ENCODE measurements at regions not wholly inside any gene's neighbourhood (a gene's known extent, or its start where the extent isn't known, plus 50 kb on each side); places are given as distances from the start of the nearest gene placed in this dataset.

DNA sequence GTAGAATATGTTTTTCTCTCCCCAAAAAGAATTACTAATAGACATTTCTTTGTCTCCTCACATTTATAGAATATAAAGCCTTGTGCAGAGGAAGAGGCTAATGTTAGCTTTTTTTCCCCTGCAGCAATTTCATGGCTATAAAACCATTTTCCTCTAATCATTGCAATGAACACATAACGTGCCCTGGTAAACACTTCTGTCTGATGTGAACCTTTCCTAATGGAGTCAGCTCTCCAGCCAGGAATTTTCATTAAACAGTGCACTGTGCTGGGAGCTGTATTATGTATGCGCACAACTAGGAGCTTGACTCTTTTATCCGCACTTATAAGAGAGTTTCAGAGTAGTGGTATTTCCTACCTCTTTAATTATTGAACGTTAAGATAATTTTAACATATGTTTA is 63.9 kb upstream of the SPATS2L start:
- Histone ChIP-seq H4K20me1 (ENCODE audit: control insufficient read depth, insufficient read depth, low read length, poor library complexity, severe bottlenecking) (no peaks in the 10 kb centered on the region), H2AFZ (ENCODE audit: insufficient read depth, low read depth, low read length, poor library complexity, severe bottlenecking) (no peak overlapping the region), H3K4me3 (ENCODE audit: control extremely low read depth in 1 of 5, extremely low read depth in 1 of 5, insufficient read depth in 1 of 5, low read depth in 2 of 5, low read length in 4 of 5) (no peak overlapping the region), H3K27ac (ENCODE audit: low read length in 2 of 2) (no peak overlapping the region), H3K79me2 (ENCODE audit: control insufficient read depth, insufficient read depth, low read length) (no peaks in the 10 kb centered on the region), H3K27me3 (replicated peaks in 1 of 4; ENCODE audit: control extremely low read depth in 1 of 4, control insufficient read depth in 3 of 4, insufficient read depth in 4 of 4, low read length in 3 of 4) (no peaks in the 10 kb centered on the region), H3K4me1 (ENCODE audit: control insufficient read depth in 2 of 2, insufficient read depth in 2 of 2, low read length in 2 of 2) (no peaks in the 10 kb centered on the region), H3K9me3 (ENCODE audit: control extremely low read depth in 1 of 3, control insufficient read depth in 2 of 3, insufficient read depth in 1 of 3, low read length in 2 of 3) (no peaks in the 10 kb centered on the region), H3K36me3 (replicated peaks in 1 of 2; ENCODE audit: control extremely low read depth in 1 of 2, control insufficient read depth in 1 of 2, extremely low read depth in 1 of 2, insufficient read depth in 2 of 2, low read length in 1 of 2) (no peaks in the 10 kb centered on the region), H3K9ac (ENCODE audit: low read length) (no peak overlapping the region), H3K4me2 (replicated peaks; ENCODE audit: low read depth, low read length, poor library complexity, severe bottlenecking) (no peak overlapping the region)
- POLR2A ChIA-PET, result no interaction called here
- DNase-seq (no peak), ATAC-seq (ENCODE audit: low read depth) (no peak)
- intact Hi-C loops (cut with micrococcal nuclease), result no loop called here
- Mint-ChIP-seq H3K27ac (no peak overlapping the region), H3K4me3 (no peak overlapping the region), H3K4me1 (no peaks in the 10 kb centered on the region), H3K27me3 (peaks cover 14% of the 10 kb centered on the region), H3K9me3 (ENCODE audit: insufficient read depth) (no peaks in the 10 kb centered on the region)
- TF ChIP-seq, protein P1, sequence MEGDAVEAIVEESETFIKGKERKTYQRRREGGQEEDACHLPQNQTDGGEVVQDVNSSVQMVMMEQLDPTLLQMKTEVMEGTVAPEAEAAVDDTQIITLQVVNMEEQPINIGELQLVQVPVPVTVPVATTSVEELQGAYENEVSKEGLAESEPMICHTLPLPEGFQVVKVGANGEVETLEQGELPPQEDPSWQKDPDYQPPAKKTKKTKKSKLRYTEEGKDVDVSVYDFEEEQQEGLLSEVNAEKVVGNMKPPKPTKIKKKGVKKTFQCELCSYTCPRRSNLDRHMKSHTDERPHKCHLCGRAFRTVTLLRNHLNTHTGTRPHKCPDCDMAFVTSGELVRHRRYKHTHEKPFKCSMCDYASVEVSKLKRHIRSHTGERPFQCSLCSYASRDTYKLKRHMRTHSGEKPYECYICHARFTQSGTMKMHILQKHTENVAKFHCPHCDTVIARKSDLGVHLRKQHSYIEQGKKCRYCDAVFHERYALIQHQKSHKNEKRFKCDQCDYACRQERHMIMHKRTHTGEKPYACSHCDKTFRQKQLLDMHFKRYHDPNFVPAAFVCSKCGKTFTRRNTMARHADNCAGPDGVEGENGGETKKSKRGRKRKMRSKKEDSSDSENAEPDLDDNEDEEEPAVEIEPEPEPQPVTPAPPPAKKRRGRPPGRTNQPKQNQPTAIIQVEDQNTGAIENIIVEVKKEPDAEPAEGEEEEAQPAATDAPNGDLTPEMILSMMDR (IDR thresholded peaks at IDR 0.05), result no peak
- TF ChIP-seq EZH2 (IDR thresholded peaks at IDR 0.05; ENCODE audit: borderline replicate concordance, insufficient read depth, low read depth, low read length, poor library complexity, severe bottlenecking), result no peak
- no CpG with 5 or more reads among the region's 4 CpGs for WGBS (ENCODE audit: insufficient coverage)
- CTCF ChIA-PET, result no interaction called here

DNA sequence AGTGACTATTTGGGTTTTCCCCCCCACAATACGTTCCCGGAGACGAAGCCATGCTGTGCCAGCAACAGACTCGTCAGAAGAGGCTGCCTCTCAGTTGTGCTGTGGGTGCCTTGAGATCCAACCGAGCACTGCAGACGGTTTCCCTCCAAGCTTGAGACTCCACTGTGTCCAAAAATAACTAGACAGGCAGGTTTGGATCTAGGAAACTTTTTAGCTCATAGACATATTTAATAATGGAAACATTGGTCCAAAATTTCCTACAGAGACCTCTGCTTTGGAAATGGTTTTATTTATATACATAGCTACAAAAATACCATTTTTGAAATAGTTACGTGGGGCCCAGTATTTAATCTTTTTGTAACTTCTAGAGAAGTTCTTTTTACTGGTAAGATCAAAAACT is 63.1 kb upstream of the SPATS2L start:
- POLR2A ChIA-PET, result no interaction called here
- 94% methylated on average over 4 of the region's 7 CpGs for WGBS (ENCODE audit: insufficient coverage)
- CTCF ChIA-PET, result no interaction called here

More for the DNA sequence above, 63.1 kb upstream of the SPATS2L start:
- H4K20me1 ChIP-seq (ENCODE audit: control insufficient read depth, insufficient read depth, low read length, poor library complexity, severe bottlenecking), result no peaks in the 10 kb centered on the region
- no peaks in the 10 kb centered on the region for H3K9me3 ChIP-seq (ENCODE audit: control extremely low read depth in 1 of 3, control insufficient read depth in 2 of 3, insufficient read depth in 1 of 3, low read length in 2 of 3)
- no peak overlapping the region for H2AFZ ChIP-seq (ENCODE audit: insufficient read depth, low read depth, low read length, poor library complexity, severe bottlenecking)
- H3K79me2 ChIP-seq (ENCODE audit: control insufficient read depth, insufficient read depth, low read length), result no peaks in the 10 kb centered on the region
- ATAC-seq (ENCODE audit: low read depth), result no peak
- H3K27ac ChIP-seq (ENCODE audit: low read length in 2 of 2), result no peak overlapping the region
- DNase-seq, result no peak
- no peaks in the 10 kb centered on the region for H3K36me3 ChIP-seq (replicated peaks in 1 of 2; ENCODE audit: control extremely low read depth in 1 of 2, control insufficient read depth in 1 of 2, extremely low read depth in 1 of 2, insufficient read depth in 2 of 2, low read length in 1 of 2)
- H3K4me2 ChIP-seq (replicated peaks; ENCODE audit: low read depth, low read length, poor library complexity, severe bottlenecking), result no peak overlapping the region
- peaks cover 0 to 4% (median 0%) of the 10 kb centered on the region in 4 experiments for H3K27me3 ChIP-seq (replicated peaks in 1 of 4; ENCODE audit: control extremely low read depth in 1 of 4, control insufficient read depth in 3 of 4, insufficient read depth in 4 of 4, low read length in 3 of 4)
- TF ChIP-seq, protein P1 (IDR thresholded peaks at IDR 0.05), result no peak
- no peak for TF ChIP-seq EZH2 (IDR thresholded peaks at IDR 0.05; ENCODE audit: borderline replicate concordance, insufficient read depth, low read depth, low read length, poor library complexity, severe bottlenecking)
- H3K4me1 ChIP-seq (ENCODE audit: control insufficient read depth in 2 of 2, insufficient read depth in 2 of 2, low read length in 2 of 2), result no peaks in the 10 kb centered on the region
- no peak overlapping the region for H3K27ac Mint-ChIP-seq
- H3K27me3 Mint-ChIP-seq, result peaks cover 12% of the 10 kb centered on the region
- H3K9me3 Mint-ChIP-seq (ENCODE audit: insufficient read depth), result no peaks in the 10 kb centered on the region
- intact Hi-C loops (cut with micrococcal nuclease), result no loop called here
- no peak overlapping the region for H3K4me3 ChIP-seq (ENCODE audit: control extremely low read depth in 1 of 5, extremely low read depth in 1 of 5, insufficient read depth in 1 of 5, low read depth in 2 of 5, low read length in 4 of 5)
- no peak overlapping the region for H3K9ac ChIP-seq (ENCODE audit: low read length)
- no peaks in the 10 kb centered on the region for H3K4me1 Mint-ChIP-seq
- no peak overlapping the region for H3K4me3 Mint-ChIP-seq

Measured in B cell (primary cell).